HCT116 (cell line): ENCODE measurements at regions not wholly inside any gene's neighbourhood (a gene's known extent, or its start where the extent isn't known, plus 50 kb on each side); places are given as distances from the start of the nearest gene placed in this dataset.

Experiments used
- EZH2 ChIP-seq: fragments of 200-600 bp; sonication (generic); IDR thresholded peaks from 2 replicates; pipeline ENCODE4 v1.6.1; 2017; ENCODE audit warnings: antibody characterized with exemption, mixed run types
- POLR2A ChIP-seq: IDR thresholded peaks from 2 replicates; pipeline ENCODE4 v1.7.0; 2011; ENCODE audit warnings: borderline replicate concordance; ENCODE audit not compliant: insufficient read depth, insufficient read length; ENCODE audit errors: extremely low read depth
- POLR2AphosphoS5 ChIP-seq: IDR thresholded peaks from 2 replicates; pipeline ENCODE4 v1.6.1; 2011; ENCODE audit warnings: mild to moderate bottlenecking, low read depth, low read length, moderate library complexity
- RAD21 ChIP-seq: IDR thresholded peaks from 2 replicates; pipeline ENCODE4 v1.6.1; 2012; ENCODE audit warnings: low read depth, mild to moderate bottlenecking
- ZNF274 ChIP-seq: fragments of 200-500 bp; sonication (Bioruptor generic); IDR thresholded peaks from 2 replicates; pipeline ENCODE4 v1.6.1; 2014; ENCODE audit warnings: mild to moderate bottlenecking, low read depth, low read length, inconsistent platforms
- TF ChIP-seq, protein P1 (sequence below), 3 experiments: fragments of 200-600 bp in 1 of 3; sonication (generic) in 1 of 3; IDR thresholded peaks in 2 of 3; conservative IDR thresholded peaks in 1 of 3; 2 replicates each; pipeline ENCODE4 v1.5.1; 2012 to 2017; ENCODE audit warnings: low read depth in 2 of 3, low read length in 2 of 3, antibody characterized with exemption in 1 of 3, borderline replicate concordance in 1 of 3, control low read depth in 1 of 3, mild to moderate bottlenecking in 1 of 3, mixed read lengths in 1 of 3, mixed run types in 1 of 3, moderate library complexity in 1 of 3; ENCODE audit not compliant: insufficient read depth in 1 of 3

DNA sequence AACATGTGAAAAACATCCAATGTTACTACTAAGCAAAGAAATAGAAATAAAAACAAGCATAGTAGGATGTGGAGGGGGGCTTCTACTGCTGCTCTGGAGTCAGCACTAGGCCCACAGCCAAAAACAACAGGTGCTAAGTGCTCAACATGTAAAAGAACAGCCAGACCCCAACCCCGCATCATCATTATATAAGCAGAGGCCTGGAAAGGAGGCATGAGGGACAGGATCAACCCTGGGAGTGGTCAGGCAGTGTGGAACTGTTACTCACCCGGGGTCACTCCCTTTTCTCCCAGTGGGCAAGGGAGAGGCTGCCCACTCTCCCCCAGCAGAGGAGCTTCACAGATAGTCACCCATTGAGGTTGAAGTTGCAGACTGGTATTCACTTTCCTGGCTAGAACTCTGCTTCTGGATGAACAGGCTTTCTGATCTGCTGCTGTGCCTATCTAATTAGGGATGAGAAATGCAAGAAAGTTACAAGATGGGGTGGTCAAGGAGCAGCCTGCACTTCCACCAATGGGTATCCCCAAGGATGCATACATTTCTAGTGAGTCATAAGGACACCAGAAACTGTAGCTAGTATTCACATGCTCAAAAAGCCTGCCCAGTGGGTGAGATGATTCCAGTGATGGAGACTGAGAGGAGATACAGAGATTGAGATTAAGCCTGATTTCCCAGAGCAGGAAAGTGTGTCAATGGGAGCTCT, 480.1 kb upstream of the TCF4 start:
- TF ChIP-seq, protein P1, sequence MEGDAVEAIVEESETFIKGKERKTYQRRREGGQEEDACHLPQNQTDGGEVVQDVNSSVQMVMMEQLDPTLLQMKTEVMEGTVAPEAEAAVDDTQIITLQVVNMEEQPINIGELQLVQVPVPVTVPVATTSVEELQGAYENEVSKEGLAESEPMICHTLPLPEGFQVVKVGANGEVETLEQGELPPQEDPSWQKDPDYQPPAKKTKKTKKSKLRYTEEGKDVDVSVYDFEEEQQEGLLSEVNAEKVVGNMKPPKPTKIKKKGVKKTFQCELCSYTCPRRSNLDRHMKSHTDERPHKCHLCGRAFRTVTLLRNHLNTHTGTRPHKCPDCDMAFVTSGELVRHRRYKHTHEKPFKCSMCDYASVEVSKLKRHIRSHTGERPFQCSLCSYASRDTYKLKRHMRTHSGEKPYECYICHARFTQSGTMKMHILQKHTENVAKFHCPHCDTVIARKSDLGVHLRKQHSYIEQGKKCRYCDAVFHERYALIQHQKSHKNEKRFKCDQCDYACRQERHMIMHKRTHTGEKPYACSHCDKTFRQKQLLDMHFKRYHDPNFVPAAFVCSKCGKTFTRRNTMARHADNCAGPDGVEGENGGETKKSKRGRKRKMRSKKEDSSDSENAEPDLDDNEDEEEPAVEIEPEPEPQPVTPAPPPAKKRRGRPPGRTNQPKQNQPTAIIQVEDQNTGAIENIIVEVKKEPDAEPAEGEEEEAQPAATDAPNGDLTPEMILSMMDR (IDR thresholded peaks at IDR 0.05 in 2 of 3, conservative IDR thresholded peaks at IDR 0.05 in 1 of 3; ENCODE audit: borderline replicate concordance in 1 of 3, insufficient read depth in 1 of 3, low read depth in 2 of 3, low read length in 2 of 3), result no peak
- TF ChIP-seq EZH2 (no peak), ZNF274 (no peak), RAD21 (no peak), POLR2A (no peak), POLR2AphosphoS5 (no peak)
